Mesenchymal stem cell (in vitro differentiated cells and primary cell): ENCODE measurements at regions not wholly inside any gene's neighbourhood (a gene's known extent, or its start where the extent isn't known, plus 50 kb on each side); places are given as distances from the start of the nearest gene placed in this dataset.
"Not testable (repeated sequence)": the region's sequence is repeated elsewhere in the genome, so short reads cannot be mapped to it uniquely, and the experiment has no call there.

Experiments used
- DNase-seq: peaks from one replicate; pipeline ENCODE4 v3.0.0-alpha.2; 2013
- H2AFZ ChIP-seq: one replicate; pipeline ENCODE4 v1.6.1; 2013; ENCODE audit warnings: low read depth, mild to moderate bottlenecking, control low read depth, inconsistent platforms, low read length, moderate library complexity
- H2AK5ac ChIP-seq: 2 replicates; pipeline ENCODE4 v1.6.1; 2013; ENCODE audit warnings: low read length, moderate library complexity, mild to moderate bottlenecking, inconsistent platforms; ENCODE audit not compliant: severe bottlenecking
- H2BK120ac ChIP-seq: one replicate; pipeline ENCODE4 v1.6.1; 2013; ENCODE audit warnings: low read depth, mild to moderate bottlenecking, inconsistent platforms, low read length, moderate library complexity
- H2BK12ac ChIP-seq, 2 experiments: one replicate each; pipeline ENCODE4 v1.6.1; 2013; ENCODE audit warnings: inconsistent platforms in 2 of 2, low read length in 2 of 2, mild to moderate bottlenecking in 2 of 2, moderate library complexity in 2 of 2, control low read depth in 1 of 2
- H2BK15ac ChIP-seq: one replicate; pipeline ENCODE4 v1.6.1; 2013; ENCODE audit warnings: mild to moderate bottlenecking, low read depth, inconsistent platforms; ENCODE audit not compliant: poor library complexity, severe bottlenecking
- H2BK5ac ChIP-seq: 2 replicates; pipeline ENCODE4 v1.6.1; 2013; ENCODE audit warnings: low read depth, mild to moderate bottlenecking, low read length, control low read depth, inconsistent platforms; ENCODE audit not compliant: poor library complexity, severe bottlenecking
- H3K14ac ChIP-seq, 2 experiments: one replicate each; pipeline ENCODE4 v1.6.1; 2013; ENCODE audit warnings: inconsistent platforms in 2 of 2, low read length in 2 of 2, control low read depth in 1 of 2, mild to moderate bottlenecking in 1 of 2, moderate library complexity in 1 of 2
- H3K18ac ChIP-seq, 2 experiments: one replicate each; pipeline ENCODE4 v1.6.1; 2013; ENCODE audit warnings: inconsistent platforms in 2 of 2, low read length in 2 of 2, control low read depth in 1 of 2, low read depth in 1 of 2, mild to moderate bottlenecking in 1 of 2
- H3K23ac ChIP-seq, 2 experiments: one replicate each; pipeline ENCODE4 v1.6.1; 2013; ENCODE audit warnings: inconsistent platforms in 2 of 2, low read length in 2 of 2, mild to moderate bottlenecking in 2 of 2, moderate library complexity in 2 of 2, control low read depth in 1 of 2
- H3K27ac ChIP-seq: 2 replicates; pipeline ENCODE4 v1.5.1; 2013; ENCODE audit warnings: mild to moderate bottlenecking, moderate library complexity, low read length, control low read depth, inconsistent platforms; ENCODE audit not compliant: poor library complexity, severe bottlenecking
- H3K27me3 ChIP-seq, 2 experiments: 2 replicates each; pipeline versions ENCODE4 v1.6.1 to v1.7.0; 2013; ENCODE audit warnings: low read length in 2 of 2, mild to moderate bottlenecking in 2 of 2, moderate library complexity in 2 of 2, control low read depth in 1 of 2, inconsistent platforms in 1 of 2; ENCODE audit not compliant: control insufficient read depth in 1 of 2, insufficient read depth in 1 of 2
- H3K36me3 ChIP-seq, 2 experiments: 2 replicates each; pipeline versions ENCODE4 v1.6.1 to v1.7.0; 2013; ENCODE audit warnings: low read length in 2 of 2, control low read depth in 1 of 2, inconsistent platforms in 1 of 2, low read depth in 1 of 2, mild to moderate bottlenecking in 1 of 2; ENCODE audit not compliant: insufficient read depth in 2 of 2, control insufficient read depth in 1 of 2
- H3K4ac ChIP-seq, 2 experiments: one replicate each; pipeline ENCODE4 v1.6.1; 2013; ENCODE audit warnings: inconsistent platforms in 2 of 2, low read length in 2 of 2, mild to moderate bottlenecking in 2 of 2, moderate library complexity in 2 of 2, control low read depth in 1 of 2, low read depth in 1 of 2
- H3K4me1 ChIP-seq: 2 replicates; pipeline ENCODE4 v1.6.1; 2013; ENCODE audit warnings: low read depth, low read length, control low read depth; ENCODE audit not compliant: control insufficient read depth, insufficient read depth
- H3K4me2 ChIP-seq: 2 replicates; pipeline ENCODE4 v1.6.1; 2013; ENCODE audit warnings: low read length, mild to moderate bottlenecking, inconsistent platforms; ENCODE audit not compliant: poor library complexity, severe bottlenecking
- H3K4me3 ChIP-seq, 2 experiments: 2 replicates each; pipeline versions ENCODE4 v1.5.1 to v1.7.0; 2013; ENCODE audit warnings: low read length in 2 of 2, mild to moderate bottlenecking in 2 of 2, control low read depth in 1 of 2, low read depth in 1 of 2; ENCODE audit not compliant: insufficient read depth in 1 of 2
- H3K79me1 ChIP-seq: replicated peaks from 2 replicates; pipeline ENCODE4 v1.6.1; 2013; ENCODE audit warnings: mild to moderate bottlenecking, control low read depth, low read length, inconsistent platforms; ENCODE audit not compliant: poor library complexity, severe bottlenecking
- H3K9ac ChIP-seq: 2 replicates; pipeline ENCODE4 v1.7.0; 2013; ENCODE audit warnings: mild to moderate bottlenecking, low read length, moderate library complexity
- H3K9me3 ChIP-seq: 2 replicates; pipeline ENCODE4 v1.7.0; 2013; ENCODE audit warnings: mild to moderate bottlenecking, low read length; ENCODE audit not compliant: control insufficient read depth
- H4K8ac ChIP-seq: one replicate; pipeline ENCODE4 v1.6.1; 2013; ENCODE audit warnings: inconsistent platforms, mild to moderate bottlenecking, low read length, moderate library complexity
- H4K91ac ChIP-seq: one replicate; pipeline ENCODE4 v1.6.1; 2013; ENCODE audit warnings: mild to moderate bottlenecking, low read length, inconsistent platforms
- WGBS: methylation state at CpG from one replicate; pipeline ENCODE4 v1.1.7; 2013; ENCODE audit warnings: mixed read lengths; 5-methylcytosine and 5-hydroxymethylcytosine counted together

DNA sequence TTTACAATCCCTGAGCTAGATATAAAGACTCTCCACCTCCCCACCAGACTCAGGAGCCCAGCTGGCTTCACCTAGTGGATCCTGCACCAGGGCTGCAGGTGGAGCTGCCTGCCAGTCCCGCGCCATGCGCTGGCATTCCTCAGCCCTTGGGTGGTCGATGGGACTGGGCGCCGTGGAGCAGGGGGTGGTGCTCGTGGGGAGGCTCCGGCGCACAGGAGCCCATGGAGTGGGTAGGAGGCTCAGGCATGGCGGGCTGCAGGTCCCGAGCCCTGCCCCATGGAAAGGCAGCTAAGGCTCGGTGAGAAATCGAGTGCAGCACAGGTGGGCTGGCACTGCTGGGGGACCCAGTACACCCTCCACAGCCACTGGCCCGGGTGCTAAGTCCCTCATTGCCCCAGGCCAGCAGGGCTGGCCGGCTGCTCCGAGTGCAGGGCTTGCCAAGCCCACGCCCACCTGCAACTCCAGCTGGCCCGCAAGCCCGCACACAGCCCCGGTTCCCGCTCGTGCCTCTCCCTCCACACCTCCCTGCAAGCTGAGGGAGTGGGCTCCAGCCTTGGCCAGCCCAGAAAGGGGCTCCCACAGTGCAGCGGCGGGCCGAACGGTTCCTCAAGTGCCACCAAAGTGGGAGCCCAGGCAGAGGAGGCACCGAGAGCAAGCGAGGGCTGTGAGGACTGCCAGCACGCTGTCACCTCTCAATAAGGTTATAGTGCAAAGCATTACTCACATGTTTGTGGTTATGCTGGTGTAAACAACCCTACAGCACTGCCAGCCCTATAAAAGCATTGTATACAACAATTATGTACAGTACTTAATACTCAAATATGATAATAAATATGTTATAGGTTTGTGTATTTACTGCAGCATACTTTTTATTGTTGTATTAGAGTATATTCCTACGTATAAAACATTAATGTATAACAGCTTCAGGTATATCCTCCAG is 757.3 kb downstream of the SLC6A15 start:
- H3K79me1 ChIP-seq, H2AFZ ChIP-seq, H3K27ac ChIP-seq, H4K91ac ChIP-seq, H2AK5ac ChIP-seq, H3K4me2 ChIP-seq, H3K14ac ChIP-seq, H3K23ac ChIP-seq, H3K4ac ChIP-seq, H2BK5ac ChIP-seq, H2BK15ac ChIP-seq, H3K4me3 ChIP-seq, H3K36me3 ChIP-seq, H3K4me1 ChIP-seq, H3K27me3 ChIP-seq, H3K9me3 ChIP-seq, H3K9ac ChIP-seq: not testable (repeated sequence)
- Histone ChIP-seq H2BK120ac (peak overlapping the region; percentile 19), H4K8ac (peak overlapping the region; percentile 41), H3K18ac (peak overlapping the region; percentile 40 to 62), H2BK12ac (peak overlapping the region in 1 of 2 experiments; percentile 72)
- DNase-seq = peak; percentile 77
- 85% methylated on average over 23 of the region's 30 CpGs for WGBS

DNA sequence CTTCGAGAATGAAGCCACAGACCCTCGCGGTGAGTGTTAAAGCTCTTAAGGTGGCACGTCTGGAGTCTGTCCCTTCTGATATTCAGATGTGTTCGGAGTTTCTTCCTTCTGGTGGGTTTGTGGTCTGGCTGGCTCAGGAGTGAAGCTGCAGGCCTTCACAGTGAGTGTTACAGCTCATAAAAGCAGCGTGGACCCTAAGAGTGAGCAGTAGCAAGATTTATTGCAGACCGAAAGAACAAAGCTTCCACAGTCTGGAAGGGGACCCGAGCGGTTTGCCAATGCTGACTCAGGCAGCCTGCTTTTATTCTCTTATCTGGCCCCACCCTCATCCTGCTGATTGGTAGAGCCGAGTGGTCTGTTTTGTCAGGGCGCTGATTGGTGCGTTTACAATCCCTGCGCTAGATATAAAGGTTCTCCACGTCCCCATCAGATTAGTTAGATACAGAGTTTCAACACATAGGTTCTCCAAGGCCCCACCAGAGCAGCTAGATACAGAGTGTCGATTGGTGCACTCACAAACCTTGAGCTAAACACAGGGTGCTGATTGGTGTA is 758.1 kb downstream of the SLC6A15 start:
- not testable (repeated sequence) for H4K8ac ChIP-seq, H3K27ac ChIP-seq, H3K27me3 ChIP-seq, H2BK120ac ChIP-seq, H3K4me2 ChIP-seq, DNase-seq, H3K4me1 ChIP-seq, H3K14ac ChIP-seq, H3K4me3 ChIP-seq, H4K91ac ChIP-seq, H3K79me1 ChIP-seq, H2BK15ac ChIP-seq, H2AFZ ChIP-seq, H3K18ac ChIP-seq, H3K4ac ChIP-seq, H3K36me3 ChIP-seq, H2BK5ac ChIP-seq, H2BK12ac ChIP-seq, H3K9me3 ChIP-seq, H3K23ac ChIP-seq, H2AK5ac ChIP-seq, H3K9ac ChIP-seq
- 81% methylated on average over 15 of the region's 15 CpGs for WGBS

DNA sequence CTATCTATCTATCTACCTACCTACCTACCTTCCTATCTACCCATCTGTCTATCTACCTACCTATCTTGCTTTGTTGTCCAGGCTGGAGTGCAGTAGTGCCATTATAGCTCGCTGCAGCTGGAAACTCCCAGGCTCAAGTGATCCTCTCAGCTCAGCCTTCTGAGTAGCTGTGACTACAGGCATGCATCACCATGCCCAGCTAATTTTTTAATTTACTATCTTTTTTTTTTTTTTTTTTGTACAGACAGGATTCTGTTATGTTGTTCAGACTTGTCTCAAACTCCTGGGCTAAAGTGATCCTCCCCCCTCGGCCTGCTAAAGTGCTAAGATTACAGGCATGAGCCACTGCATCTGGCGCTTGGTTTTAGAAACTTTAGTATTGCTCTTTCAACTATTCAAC is 762.4 kb downstream of the SLC6A15 start:
- Histone ChIP-seq H2BK120ac (no peak overlapping the region), H3K18ac (no peak overlapping the region), H3K9ac (no peak overlapping the region), H3K9me3 (peaks cover 10% of the 10 kb centered on the region), H3K27me3 (no peaks in the 10 kb centered on the region), H3K4me3 (no peak overlapping the region), H3K14ac (no peak overlapping the region), H4K91ac (no peak overlapping the region), H3K4me2 (no peak overlapping the region), H4K8ac (no peak overlapping the region), H3K23ac (no peak overlapping the region), H3K27ac (no peak overlapping the region), H3K4ac (no peak overlapping the region), H2BK12ac (no peak overlapping the region), H2BK15ac (no peak overlapping the region), H2AK5ac (no peak overlapping the region), H3K36me3 (no peaks in the 10 kb centered on the region), H3K79me1 (no peaks in the 10 kb centered on the region), H3K4me1 (no peaks in the 10 kb centered on the region), H2AFZ (no peak overlapping the region), H2BK5ac (no peak overlapping the region)
- WGBS = 90% methylated on average over 2 of the region's 3 CpGs
- no peak for DNase-seq

DNA sequence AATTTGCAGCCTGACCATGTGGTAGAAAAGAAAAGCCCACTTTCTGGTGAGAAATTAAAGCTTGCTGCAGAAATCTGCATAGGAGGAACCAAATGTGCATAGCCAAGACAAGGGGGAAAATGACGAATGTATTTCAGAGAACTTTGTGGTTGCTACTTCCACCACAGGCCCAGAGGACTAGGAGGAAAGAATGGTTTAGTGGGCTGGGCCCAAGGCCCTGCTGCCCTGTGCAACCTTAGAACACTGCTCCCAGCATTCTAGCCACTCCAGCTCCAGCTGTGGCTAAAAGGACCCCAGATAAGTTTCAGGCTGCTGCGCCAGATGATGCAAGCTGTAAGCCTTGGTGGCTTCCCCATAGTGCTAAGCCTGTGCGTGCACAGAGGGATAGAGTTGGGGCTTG is 764.3 kb downstream of the SLC6A15 start:
- H3K9me3 ChIP-seq = peaks cover 10% of the 10 kb centered on the region
- no peak for DNase-seq
- H4K91ac ChIP-seq = no peak overlapping the region
- no peak overlapping the region for H3K4me3 ChIP-seq
- no peak overlapping the region for H3K9ac ChIP-seq
- H3K27ac ChIP-seq = no peak overlapping the region
- no peak overlapping the region for H2BK120ac ChIP-seq
- H2BK15ac ChIP-seq = no peak overlapping the region
- 94% methylated on average over 3 of the region's 3 CpGs for WGBS
- no peak overlapping the region for H2AFZ ChIP-seq
- no peaks in the 10 kb centered on the region for H3K4me1 ChIP-seq
- no peak overlapping the region for H3K4ac ChIP-seq
- H3K18ac ChIP-seq = peak overlapping the region in 1 of 2 experiments; percentile 8
- no peak overlapping the region for H2BK12ac ChIP-seq
- H4K8ac ChIP-seq = no peak overlapping the region
- no peak overlapping the region for H3K14ac ChIP-seq
- no peak overlapping the region for H2BK5ac ChIP-seq
- H3K36me3 ChIP-seq = no peaks in the 10 kb centered on the region
- no peaks in the 10 kb centered on the region for H3K27me3 ChIP-seq
- H3K4me2 ChIP-seq = no peak overlapping the region
- no peak overlapping the region for H2AK5ac ChIP-seq
- H3K79me1 ChIP-seq = no peaks in the 10 kb centered on the region
- H3K23ac ChIP-seq = no peak overlapping the region
